HepG2 (cell line): ENCODE measurements at regions not wholly inside any gene's neighbourhood (a gene's known extent, or its start where the extent isn't known, plus 50 kb on each side); places are given as distances from the start of the nearest gene placed in this dataset.

Experiments
- ATAC-seq: fragments of 200-7000 bp; cut with Tn5 transposase; 3 replicates; pipeline ENCODE4 v1.9.1; 2020; ENCODE audit warnings: mild to moderate bottlenecking, moderate library complexity
- BruUV-seq: library from RNA; stranded (reverse); fragments of 400-500 nt; replicated peaks from 2 replicates; lab custom pipeline; 2021; lab: Mats Ljungman, UMichigan
- CTCF ChIA-PET: fragments of 300-600 bp; formaldehyde crosslinking; extraction: SDS; loops from one replicate; lab custom pipeline; 2021; ENCODE audit warnings: low total read pairs, inconsistent platforms, low intra/inter-chr PET ratio; lab: Yijun Ruan, JAX
- POLR2A ChIA-PET: fragments of 350-600 bp; sonication (Branson Sonifier 250); formaldehyde crosslinking; loops from one replicate; lab custom pipeline; 2020; ENCODE audit warnings: antibody characterized with exemption, inconsistent platforms; lab: Yijun Ruan, JAX
- DNase-seq: peaks from one replicate; pipeline ENCODE4 v3.0.0-alpha.2; 2015; ENCODE audit warnings: low spot score
- FAIRE-seq: peaks from 3 replicates; lab custom pipeline; 2011; peaks lifted over from hg19 to GRCh38; lab: Jason Lieb, UNC
- H2AFZ ChIP-seq: one replicate; pipeline ENCODE4 v1.6.1; 2011; ENCODE audit warnings: low read length, inconsistent platforms
- H3K27ac ChIP-seq: fragments of 300-600 bp; 3 replicates; pipeline ENCODE4 v1.8.0; 2011; ENCODE audit warnings: mixed run types, mild to moderate bottlenecking, mixed read lengths, low read length, inconsistent platforms; ENCODE audit not compliant: insufficient read depth; ENCODE audit errors: extremely low read length
- H3K27me3 ChIP-seq, 2 experiments: fragments of 200-600 bp in 1 of 2; 2 replicates in 1 of 2; 3 replicates in 1 of 2; pipeline versions ENCODE4 v1.6.0 to v1.8.0; 2011; ENCODE audit warnings: low read length in 2 of 2, mild to moderate bottlenecking in 2 of 2, moderate library complexity in 2 of 2, inconsistent platforms in 1 of 2; ENCODE audit not compliant: insufficient read depth in 2 of 2, control insufficient read depth in 1 of 2
- H3K36me3 ChIP-seq, 2 experiments: fragments of 200-600 bp in 1 of 2; replicated peaks in 1 of 2; 2 replicates in 1 of 2; 3 replicates in 1 of 2; pipeline versions ENCODE4 v1.5.1 to v1.8.0; 2011; ENCODE audit warnings: low read length in 2 of 2, inconsistent platforms in 1 of 2; ENCODE audit not compliant: insufficient read depth in 2 of 2, control insufficient read depth in 1 of 2
- H3K4me1 ChIP-seq: 2 replicates; pipeline ENCODE4 v1.5.1; 2012; ENCODE audit warnings: low read length, inconsistent platforms; ENCODE audit not compliant: insufficient read depth
- H3K4me2 ChIP-seq: 2 replicates; pipeline ENCODE4 v1.6.0; 2011; ENCODE audit warnings: low read depth, low read length, inconsistent platforms
- H3K4me3 ChIP-seq, 3 experiments: fragments of 200-600 bp in 1 of 3; sonication (generic), shearing (Covaris generic) in 1 of 3; replicated peaks in 1 of 3; 2 replicates each; pipeline ENCODE4 v1.5.1; 2011 to 2016; ENCODE audit warnings: low read length in 3 of 3, inconsistent platforms in 2 of 3, low read depth in 2 of 3, mild to moderate bottlenecking in 2 of 3, control low read depth in 1 of 3, mixed read lengths in 1 of 3; ENCODE audit not compliant: insufficient read depth in 1 of 3
- H3K79me2 ChIP-seq: one replicate; pipeline ENCODE4 v1.6.1; 2011; ENCODE audit warnings: low read length, inconsistent platforms; ENCODE audit not compliant: insufficient read depth
- H3K9ac ChIP-seq: 2 replicates; pipeline ENCODE4 v1.6.0; 2011; ENCODE audit warnings: mild to moderate bottlenecking, low read depth, low read length, inconsistent platforms; ENCODE audit not compliant: insufficient read depth
- H3K9me3 ChIP-seq: 2 replicates; pipeline ENCODE4 v1.5.1; 2012; ENCODE audit warnings: mild to moderate bottlenecking, low read length
- H4K20me1 ChIP-seq: 2 replicates; pipeline ENCODE4 v1.6.0; 2011; ENCODE audit warnings: inconsistent platforms, mild to moderate bottlenecking, low read length, moderate library complexity; ENCODE audit not compliant: insufficient read depth
- GATAD1 ChIP-seq: IDR thresholded peaks from 2 replicates; pipeline ENCODE4 v1.6.1; 2016; ENCODE audit warnings: missing genetic modification reagents, missing compliant biosample characterization
- MED13 ChIP-seq: sonication (generic); formaldehyde crosslinking; IDR thresholded peaks from 2 replicates; pipeline ENCODE4 v1.5.0; 2020; ENCODE audit warnings: missing genetic modification reagents
- MEIS1 ChIP-seq: sonication (generic); formaldehyde crosslinking; IDR thresholded peaks from 2 replicates; pipeline ENCODE4 v1.9.0; 2021; ENCODE audit warnings: mild to moderate bottlenecking, missing genetic modification reagents, moderate library complexity, borderline replicate concordance
- NR3C1 ChIP-seq: sonication (generic); formaldehyde crosslinking; IDR thresholded peaks from 2 replicates; pipeline ENCODE4 v1.4.0; 2020; ENCODE audit warnings: missing genetic modification reagents
- RCOR2 ChIP-seq: IDR thresholded peaks from 2 replicates; pipeline ENCODE4 v1.6.1; 2016; ENCODE audit warnings: missing biosample characterization, missing genetic modification reagents
- SNAPC2 ChIP-seq: sonication (generic); formaldehyde crosslinking; IDR thresholded peaks from 2 replicates; pipeline ENCODE4 v1.8.1; 2022; ENCODE audit warnings: mild to moderate bottlenecking, missing genetic modification reagents
- ZBTB7B ChIP-seq: sonication (generic); formaldehyde crosslinking; IDR thresholded peaks from 2 replicates; pipeline ENCODE4 v1.4.0; 2020; ENCODE audit warnings: missing genetic modification reagents
- ZNF510 ChIP-seq: sonication (generic); formaldehyde crosslinking; IDR thresholded peaks from 2 replicates; pipeline ENCODE4 v1.4.0; 2020; ENCODE audit warnings: low read depth, mild to moderate bottlenecking, missing genetic modification reagents
- ZNF558 ChIP-seq: sonication (generic); formaldehyde crosslinking; IDR thresholded peaks from 2 replicates; pipeline ENCODE4 v1.9.0; 2022; ENCODE audit warnings: mild to moderate bottlenecking, missing genetic modification reagents, borderline replicate concordance
- ZNF564 ChIP-seq: sonication (generic); formaldehyde crosslinking; IDR thresholded peaks from 2 replicates; pipeline ENCODE4 v1.8.1; 2023; ENCODE audit warnings: mild to moderate bottlenecking, missing genetic modification reagents
- ZNF780A ChIP-seq: sonication (generic); formaldehyde crosslinking; IDR thresholded peaks from 2 replicates; pipeline ENCODE4 v1.8.0; 2022; ENCODE audit warnings: mild to moderate bottlenecking, missing genetic modification reagents, moderate library complexity
- WGBS: methylation state at CpG from one replicate; pipeline ENCODE4 v1.1.6; 2017; ENCODE audit warnings: low lambda C conversion rate; 5-methylcytosine and 5-hydroxymethylcytosine counted together
- in situ Hi-C: cut with HindIII; loops from 2 replicates; pipeline ENCODE4 v1.10.0; 2017; ENCODE audit warnings: low pct_unique_long_range_greater_than_20kb; ENCODE audit not compliant: extremely low pct_ligation_motif_present
- intact Hi-C: fragments of 100-400 bp; cut with micrococcal nuclease; formaldehyde crosslinking; loops from one replicate; pipeline ENCODE4 v1.10.0; 2022; ENCODE audit not compliant: unreplicated experiment
- TF ChIP-seq, protein P1 (sequence below): sonication (generic); formaldehyde crosslinking; IDR thresholded peaks from 2 replicates; pipeline ENCODE4 v1.8.0; 2022; ENCODE audit warnings: missing genetic modification reagents, low read depth, mild to moderate bottlenecking, borderline replicate concordance
- TF ChIP-seq, protein P2 (sequence below): sonication (generic); formaldehyde crosslinking; conservative IDR thresholded peaks from 2 replicates; pipeline ENCODE4 v1.4.0; 2020; ENCODE audit warnings: missing genetic modification reagents
- TF ChIP-seq, protein P3 (sequence below): sonication (generic); formaldehyde crosslinking; IDR thresholded peaks from 2 replicates; pipeline ENCODE4 v1.4.0; 2020; ENCODE audit warnings: missing genetic modification reagents
- TF ChIP-seq, protein P4 (sequence below): sonication (generic); formaldehyde crosslinking; IDR thresholded peaks from 2 replicates; pipeline ENCODE4 v1.4.0; 2020; ENCODE audit warnings: mild to moderate bottlenecking, missing genetic modification reagents
- TF ChIP-seq, protein P5 (sequence below): IDR thresholded peaks from 2 replicates; pipeline ENCODE4 v1.6.1; 2016

DNA sequence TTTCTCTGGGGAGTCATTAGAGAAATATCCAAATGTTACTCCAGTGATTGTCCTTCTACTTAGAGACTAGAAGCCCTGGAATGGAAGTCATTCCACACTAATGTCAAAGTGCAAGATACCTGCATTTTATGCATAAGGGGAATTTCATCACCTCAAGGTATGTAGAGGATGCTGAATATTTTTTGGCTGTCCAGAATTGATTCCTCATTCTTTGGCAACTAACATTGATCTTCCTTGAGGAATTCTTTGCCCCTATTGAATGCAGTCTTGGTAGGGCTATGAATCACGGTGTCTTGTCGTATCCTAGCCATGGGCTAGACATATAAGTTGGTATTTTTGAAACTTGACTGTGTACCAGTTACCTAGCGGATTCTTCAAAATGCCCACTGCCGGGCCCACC, 271.1 kb downstream of the CNTN3 start:
- TF ChIP-seq, protein P1, sequence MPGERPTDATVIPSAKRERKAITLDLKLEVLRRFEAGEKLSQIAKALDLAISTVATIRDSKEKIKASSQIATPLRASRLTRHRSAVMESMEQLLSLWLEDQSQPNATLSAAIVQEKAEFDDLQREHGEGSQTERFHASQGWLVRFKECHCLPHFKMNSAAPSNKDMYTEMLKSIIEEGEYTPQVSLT: no peak
- TF ChIP-seq RCOR2 (no peak), NR3C1 (CRISPR knock-in tag) (no peak), ZNF564 (no peak), ZNF558 (CRISPR knock-in tag) (no peak), MEIS1 (CRISPR knock-in tag) (no peak), ZNF510 (no peak), SNAPC2 (CRISPR knock-in tag) (no peak), MED13 (CRISPR knock-in tag) (no peak), ZNF780A (CRISPR knock-in tag) (no peak), GATAD1 (CRISPR knock-in tag) (no peak), ZBTB7B (CRISPR knock-in tag) (no peak)
- TF ChIP-seq, protein P2, sequence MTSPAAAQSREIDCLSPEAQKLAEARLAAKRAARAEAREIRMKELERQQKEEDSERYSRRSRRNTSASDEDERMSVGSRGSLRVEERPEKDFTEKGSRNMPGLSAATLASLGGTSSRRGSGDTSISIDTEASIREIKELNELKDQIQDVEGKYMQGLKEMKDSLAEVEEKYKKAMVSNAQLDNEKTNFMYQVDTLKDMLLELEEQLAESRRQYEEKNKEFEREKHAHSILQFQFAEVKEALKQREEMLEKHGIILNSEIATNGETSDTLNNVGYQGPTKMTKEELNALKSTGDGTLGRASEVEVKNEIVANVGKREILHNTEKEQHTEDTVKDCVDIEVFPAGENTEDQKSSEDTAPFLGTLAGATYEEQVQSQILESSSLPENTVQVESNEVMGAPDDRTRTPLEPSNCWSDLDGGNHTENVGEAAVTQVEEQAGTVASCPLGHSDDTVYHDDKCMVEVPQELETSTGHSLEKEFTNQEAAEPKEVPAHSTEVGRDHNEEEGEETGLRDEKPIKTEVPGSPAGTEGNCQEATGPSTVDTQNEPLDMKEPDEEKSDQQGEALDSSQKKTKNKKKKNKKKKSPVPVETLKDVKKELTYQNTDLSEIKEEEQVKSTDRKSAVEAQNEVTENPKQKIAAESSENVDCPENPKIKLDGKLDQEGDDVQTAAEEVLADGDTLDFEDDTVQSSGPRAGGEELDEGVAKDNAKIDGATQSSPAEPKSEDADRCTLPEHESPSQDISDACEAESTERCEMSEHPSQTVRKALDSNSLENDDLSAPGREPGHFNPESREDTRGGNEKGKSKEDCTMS: no peak
- TF ChIP-seq, protein P3, sequence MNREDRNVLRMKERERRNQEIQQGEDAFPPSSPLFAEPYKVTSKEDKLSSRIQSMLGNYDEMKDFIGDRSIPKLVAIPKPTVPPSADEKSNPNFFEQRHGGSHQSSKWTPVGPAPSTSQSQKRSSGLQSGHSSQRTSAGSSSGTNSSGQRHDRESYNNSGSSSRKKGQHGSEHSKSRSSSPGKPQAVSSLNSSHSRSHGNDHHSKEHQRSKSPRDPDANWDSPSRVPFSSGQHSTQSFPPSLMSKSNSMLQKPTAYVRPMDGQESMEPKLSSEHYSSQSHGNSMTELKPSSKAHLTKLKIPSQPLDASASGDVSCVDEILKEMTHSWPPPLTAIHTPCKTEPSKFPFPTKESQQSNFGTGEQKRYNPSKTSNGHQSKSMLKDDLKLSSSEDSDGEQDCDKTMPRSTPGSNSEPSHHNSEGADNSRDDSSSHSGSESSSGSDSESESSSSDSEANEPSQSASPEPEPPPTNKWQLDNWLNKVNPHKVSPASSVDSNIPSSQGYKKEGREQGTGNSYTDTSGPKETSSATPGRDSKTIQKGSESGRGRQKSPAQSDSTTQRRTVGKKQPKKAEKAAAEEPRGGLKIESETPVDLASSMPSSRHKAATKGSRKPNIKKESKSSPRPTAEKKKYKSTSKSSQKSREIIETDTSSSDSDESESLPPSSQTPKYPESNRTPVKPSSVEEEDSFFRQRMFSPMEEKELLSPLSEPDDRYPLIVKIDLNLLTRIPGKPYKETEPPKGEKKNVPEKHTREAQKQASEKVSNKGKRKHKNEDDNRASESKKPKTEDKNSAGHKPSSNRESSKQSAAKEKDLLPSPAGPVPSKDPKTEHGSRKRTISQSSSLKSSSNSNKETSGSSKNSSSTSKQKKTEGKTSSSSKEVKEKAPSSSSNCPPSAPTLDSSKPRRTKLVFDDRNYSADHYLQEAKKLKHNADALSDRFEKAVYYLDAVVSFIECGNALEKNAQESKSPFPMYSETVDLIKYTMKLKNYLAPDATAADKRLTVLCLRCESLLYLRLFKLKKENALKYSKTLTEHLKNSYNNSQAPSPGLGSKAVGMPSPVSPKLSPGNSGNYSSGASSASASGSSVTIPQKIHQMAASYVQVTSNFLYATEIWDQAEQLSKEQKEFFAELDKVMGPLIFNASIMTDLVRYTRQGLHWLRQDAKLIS (CRISPR knock-in tag): no peak
- TF ChIP-seq, protein P4, sequence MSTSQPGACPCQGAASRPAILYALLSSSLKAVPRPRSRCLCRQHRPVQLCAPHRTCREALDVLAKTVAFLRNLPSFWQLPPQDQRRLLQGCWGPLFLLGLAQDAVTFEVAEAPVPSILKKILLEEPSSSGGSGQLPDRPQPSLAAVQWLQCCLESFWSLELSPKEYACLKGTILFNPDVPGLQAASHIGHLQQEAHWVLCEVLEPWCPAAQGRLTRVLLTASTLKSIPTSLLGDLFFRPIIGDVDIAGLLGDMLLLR (CRISPR knock-in tag): no peak
- TF ChIP-seq, protein P5, sequence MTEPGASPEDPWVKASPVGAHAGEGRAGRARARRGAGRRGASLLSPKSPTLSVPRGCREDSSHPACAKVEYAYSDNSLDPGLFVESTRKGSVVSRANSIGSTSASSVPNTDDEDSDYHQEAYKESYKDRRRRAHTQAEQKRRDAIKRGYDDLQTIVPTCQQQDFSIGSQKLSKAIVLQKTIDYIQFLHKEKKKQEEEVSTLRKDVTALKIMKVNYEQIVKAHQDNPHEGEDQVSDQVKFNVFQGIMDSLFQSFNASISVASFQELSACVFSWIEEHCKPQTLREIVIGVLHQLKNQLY (CRISPR knock-in tag): no peak
- no peak for FAIRE-seq
- Histone ChIP-seq H3K9me3 (no peaks in the 10 kb centered on the region; the same call in 1 of the 2 replicates), H3K36me3 (no peaks in the 10 kb centered on the region), H3K79me2 (no peaks in the 10 kb centered on the region), H4K20me1 (no peaks in the 10 kb centered on the region), H3K4me3 (no peak overlapping the region), H3K9ac (no peak overlapping the region), H2AFZ (no peak overlapping the region), H3K27me3 (no peaks in the 10 kb centered on the region), H3K4me1 (no peaks in the 10 kb centered on the region), H3K4me2 (no peak overlapping the region), H3K27ac (no peak overlapping the region)
- POLR2A ChIA-PET: no interaction called here
- CTCF ChIA-PET: no interaction called here
- ATAC-seq: no peak
- intact Hi-C loops: no loop called here
- BruUV-seq: no TSS peak
- 24% methylated on average over 4 of the region's 4 CpGs for WGBS
- in situ Hi-C loops: no loop called here
- DNase-seq: no peak
